GM19467 (cell line): ENCODE measurements at regions not wholly inside any gene's neighbourhood (a gene's known extent, or its start where the extent isn't known, plus 50 kb on each side); places are given as distances from the start of the nearest gene placed in this dataset.

Source experiments
- ATAC-seq: cut with Tn5 transposase; IDR thresholded peaks from one replicate; pipeline ENCODE4 v1.9.1; 2021; ENCODE audit warnings: mild to moderate bottlenecking, moderate library complexity; ENCODE audit not compliant: unreplicated experiment

- ATAC-seq: no peak
These were observed 179.3 kb downstream of the KATNAL1 start for GRCh38 chr13:30128095-30128494.

DNA sequence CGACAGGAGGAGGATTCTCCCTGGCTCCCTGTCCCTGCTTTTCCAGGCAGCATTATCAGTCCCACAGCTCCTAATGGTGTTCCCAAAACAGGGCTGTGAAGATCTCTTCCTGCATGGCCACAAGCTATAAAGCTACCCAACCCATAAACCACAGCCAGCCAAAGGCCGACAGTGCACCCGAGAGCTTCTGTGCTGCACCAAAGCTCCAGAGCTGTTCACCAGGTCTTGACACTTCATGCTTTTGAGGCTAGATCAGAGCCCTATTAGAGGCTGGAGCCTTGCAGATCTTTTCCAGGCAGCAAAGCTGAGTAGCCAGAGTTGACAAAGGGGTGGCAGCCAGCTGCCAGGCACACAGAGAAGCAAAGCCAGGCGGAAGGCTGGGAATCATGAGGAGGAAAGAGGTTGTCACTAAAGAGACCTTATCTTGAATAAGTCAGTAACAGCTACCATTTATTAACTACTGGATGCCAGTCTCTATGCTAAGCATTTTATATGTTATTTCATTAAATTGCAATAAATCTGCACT is 180.4 kb downstream of the KATNAL1 start:
- no peak for ATAC-seq

DNA sequence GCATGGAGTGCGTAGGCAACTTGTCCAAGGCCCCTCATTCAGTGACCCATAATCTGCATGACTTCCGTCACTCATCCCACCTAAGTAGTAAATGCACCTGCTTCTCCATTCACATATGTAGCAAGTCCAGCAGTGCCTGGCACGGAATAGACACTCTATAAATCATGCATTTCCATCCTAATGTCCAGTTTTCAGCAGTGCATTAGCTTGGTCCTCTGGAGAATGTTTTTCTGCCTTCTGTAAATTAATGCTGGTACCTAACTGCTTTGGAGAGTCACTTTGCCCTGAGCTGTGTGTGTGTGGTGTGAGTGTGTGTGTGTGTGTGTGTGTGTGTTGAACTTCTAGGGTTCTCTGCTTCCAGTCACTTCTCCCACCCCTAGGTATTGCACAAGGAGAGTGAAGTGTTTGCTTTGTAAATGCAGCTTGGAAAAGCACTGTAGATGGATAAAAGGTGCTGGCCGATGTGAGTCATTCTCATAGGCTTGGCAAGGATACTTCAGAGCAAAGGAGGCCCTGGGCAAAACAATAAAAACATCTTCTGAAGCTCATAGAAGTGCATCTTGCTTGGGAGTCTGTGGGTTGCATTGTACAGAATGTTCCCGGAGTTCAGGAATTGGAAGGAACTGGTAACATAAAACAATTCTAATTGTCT is 181.8 kb downstream of the KATNAL1 start:
- no peak for ATAC-seq

DNA sequence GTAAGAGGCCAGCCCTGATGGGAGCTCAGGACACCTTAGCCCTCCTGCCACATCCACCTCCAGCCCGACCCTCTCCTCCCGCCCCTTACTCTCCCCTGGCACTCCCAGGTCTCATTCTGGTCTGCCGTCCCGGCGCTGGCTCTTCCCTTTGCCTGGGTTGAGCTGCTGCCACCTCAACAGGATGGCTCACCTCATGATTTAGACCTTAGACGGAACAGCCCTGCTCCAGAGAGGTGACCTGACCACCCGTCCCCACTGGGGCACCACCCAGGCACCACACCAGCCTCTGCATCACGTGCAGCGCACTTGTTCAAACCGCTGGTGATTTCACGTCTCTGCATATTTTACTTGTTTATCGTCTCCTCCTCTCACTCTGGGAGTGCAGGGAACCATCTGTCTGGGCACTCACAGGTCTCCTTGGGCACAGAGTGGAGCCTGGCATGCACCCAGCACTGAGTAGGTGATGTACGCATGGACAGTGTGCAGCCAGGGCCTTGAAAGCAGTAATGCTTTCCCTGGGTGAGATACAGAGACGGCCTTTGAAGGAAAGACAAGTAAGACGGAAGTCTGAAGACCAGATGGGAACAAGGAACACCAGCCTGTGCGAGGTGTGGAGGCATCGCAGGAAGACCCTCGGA is 183.1 kb downstream of the KATNAL1 start:
- ATAC-seq: no peak

DNA sequence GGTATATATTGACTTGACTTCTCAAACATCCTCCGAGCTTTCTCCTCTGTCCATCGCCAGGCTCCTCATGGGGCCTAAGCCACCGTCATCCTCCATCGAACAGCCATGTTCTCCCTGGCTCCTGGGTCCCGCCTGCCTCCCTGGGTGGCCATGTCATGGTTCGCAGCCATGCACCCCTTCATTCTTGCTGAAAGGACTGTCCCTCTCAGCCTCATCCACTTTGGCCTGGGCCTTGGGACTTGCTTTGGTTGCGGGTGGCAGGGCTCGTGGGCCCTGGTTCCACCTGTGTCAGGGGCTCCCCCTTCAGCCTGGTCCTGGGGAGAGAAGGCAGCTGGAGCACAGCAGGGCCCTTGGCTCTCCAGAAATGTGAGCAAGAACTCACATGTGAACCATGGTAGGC is 183.8 kb downstream of the KATNAL1 start:
- no peak for ATAC-seq

DNA sequence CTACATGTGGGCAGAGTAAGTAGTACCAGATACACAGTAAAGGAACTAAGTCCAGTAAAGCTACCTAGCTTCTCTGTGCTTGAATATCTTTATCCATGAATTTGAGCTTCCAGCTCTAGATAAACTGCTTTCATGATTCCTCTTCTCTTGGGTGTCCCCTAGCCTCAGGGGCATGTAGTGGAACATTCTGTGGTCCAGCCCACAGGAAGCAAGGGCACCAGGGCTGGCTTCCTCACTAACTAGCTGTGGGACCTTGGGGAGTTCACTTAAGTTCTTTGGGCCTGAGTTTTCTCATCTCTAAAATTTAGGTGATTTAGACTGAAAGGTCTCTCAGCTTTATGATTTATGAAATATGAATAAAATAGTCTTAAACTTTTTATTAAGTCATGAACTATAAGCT is 185.7 kb downstream of the KATNAL1 start:
- ATAC-seq: no peak

DNA sequence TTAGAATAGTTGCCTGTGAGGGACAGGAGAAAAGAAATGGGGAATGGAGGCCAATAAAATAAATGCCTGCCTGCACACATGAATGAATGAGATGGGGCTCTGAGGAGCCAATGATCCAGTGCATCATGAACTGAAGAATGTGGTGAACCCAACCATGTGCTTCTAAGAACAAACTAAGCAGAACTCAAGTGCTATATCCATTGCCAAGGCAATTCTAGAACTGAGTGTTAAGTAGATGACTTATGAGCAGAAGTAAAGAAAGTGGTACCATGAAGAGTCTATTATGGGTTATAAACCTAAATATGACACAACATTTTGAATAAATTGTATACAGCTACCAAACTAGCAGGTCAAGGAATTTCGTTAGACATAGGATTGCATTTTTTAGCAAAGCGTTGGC is 186.1 kb downstream of the KATNAL1 start:
- ATAC-seq: no peak

DNA sequence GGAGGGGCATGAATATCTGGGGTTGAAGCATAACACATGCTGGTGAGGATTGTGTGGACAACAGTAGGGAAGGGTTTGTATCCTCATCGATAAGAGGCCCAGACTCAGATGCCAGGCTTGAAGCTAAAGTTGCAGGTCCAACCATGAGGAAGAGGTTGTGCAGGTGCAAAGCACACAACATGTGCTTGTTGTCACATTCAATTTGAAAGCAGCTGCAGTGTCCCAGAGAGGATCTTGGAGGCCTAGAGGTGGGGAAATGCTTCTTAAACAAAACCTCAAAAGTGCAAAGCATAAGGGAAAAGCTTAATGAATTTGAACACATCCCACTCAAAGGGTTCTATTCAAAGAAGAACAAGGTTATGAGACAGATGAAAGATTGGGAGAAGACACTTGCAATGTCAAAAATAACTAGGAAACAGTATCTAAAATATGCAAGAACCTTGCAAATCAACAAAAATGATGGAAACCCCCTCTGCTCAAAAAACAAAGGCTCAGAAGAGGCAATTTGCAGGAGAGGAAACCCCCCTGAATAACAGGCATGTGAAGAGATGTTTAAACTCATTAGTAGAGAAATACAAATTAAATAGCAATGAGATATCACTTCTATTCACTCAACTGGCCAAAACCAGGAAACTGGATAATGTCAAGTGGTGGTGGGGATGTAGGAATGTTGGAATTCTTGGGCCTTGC is 187.1 kb downstream of the KATNAL1 start:
- no peak for ATAC-seq

GRCh38 chr13:30119476-30119875 is 187.9 kb downstream of the KATNAL1 start:
- ATAC-seq: no peak

DNA sequence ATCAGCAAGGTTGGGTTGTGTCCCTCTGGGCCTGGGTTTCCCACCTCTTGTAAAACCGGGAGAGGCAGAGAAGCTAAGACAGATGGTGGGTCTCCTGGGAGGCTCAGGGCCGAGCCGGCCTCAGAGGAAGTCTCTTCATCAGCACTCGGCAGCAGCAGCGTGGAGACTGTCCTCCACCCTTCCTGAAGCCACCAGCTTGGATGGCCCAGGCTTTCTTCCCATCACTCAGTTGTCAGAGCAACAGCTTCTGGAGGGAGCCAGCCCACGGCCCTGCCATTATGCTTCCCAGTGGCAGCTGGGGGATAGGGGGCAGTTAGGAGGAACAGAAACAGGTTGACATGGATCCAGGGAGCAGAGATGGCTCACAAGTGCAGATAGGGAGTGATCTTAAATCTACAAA is 191.0 kb downstream of the KATNAL1 start:
- ATAC-seq: no peak

DNA sequence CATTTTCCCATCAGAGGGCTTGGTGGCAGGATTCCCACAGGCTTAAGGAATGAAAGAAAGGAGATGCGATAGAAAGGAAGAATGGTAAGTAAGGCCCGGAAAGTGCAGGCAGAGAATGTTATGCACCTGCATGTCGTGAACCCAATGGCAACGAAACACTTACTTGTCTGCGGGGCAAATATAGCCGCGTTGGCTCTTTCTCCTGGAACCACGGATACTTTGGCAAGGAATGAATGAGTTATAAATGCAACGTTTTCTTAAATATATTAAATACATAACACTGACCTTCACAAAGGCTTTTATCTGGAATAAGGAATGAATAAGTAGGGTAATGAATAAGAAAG is 192.1 kb downstream of the KATNAL1 start:
- ATAC-seq: no peak

GRCh38 chr13:30114571-30115256 is 192.6 kb downstream of the KATNAL1 start:
- peak; percentile 78 for ATAC-seq

GRCh38 chr13:30113983-30114570 is 193.3 kb downstream of the KATNAL1 start:
- no peak for ATAC-seq

GRCh38 chr13:30113551-30113950 is 193.8 kb downstream of the KATNAL1 start:
- ATAC-seq: no peak

GRCh38 chr13:30112602-30113435 is 194.5 kb downstream of the KATNAL1 start:
- no peak for ATAC-seq

DNA sequence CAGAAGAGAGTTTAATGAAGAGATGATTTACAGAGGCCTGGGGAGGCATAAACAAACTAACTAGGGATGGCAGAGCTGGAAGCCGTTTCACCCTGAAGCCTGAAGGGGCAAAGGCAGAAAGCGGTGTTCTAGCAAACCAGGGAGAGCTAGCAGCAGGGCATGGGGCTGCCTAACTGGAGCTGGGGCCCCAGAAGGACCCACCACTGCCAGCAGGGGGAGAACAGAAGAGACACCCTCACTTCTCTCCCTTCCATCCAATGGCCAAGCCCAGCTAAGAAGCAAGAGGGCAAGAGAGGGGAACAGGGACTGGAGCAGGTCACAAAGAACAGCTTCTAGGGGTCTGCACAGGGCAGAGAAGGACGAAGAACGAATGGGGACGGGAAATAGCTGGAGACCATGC is 195.5 kb downstream of the KATNAL1 start:
- ATAC-seq: no peak

DNA sequence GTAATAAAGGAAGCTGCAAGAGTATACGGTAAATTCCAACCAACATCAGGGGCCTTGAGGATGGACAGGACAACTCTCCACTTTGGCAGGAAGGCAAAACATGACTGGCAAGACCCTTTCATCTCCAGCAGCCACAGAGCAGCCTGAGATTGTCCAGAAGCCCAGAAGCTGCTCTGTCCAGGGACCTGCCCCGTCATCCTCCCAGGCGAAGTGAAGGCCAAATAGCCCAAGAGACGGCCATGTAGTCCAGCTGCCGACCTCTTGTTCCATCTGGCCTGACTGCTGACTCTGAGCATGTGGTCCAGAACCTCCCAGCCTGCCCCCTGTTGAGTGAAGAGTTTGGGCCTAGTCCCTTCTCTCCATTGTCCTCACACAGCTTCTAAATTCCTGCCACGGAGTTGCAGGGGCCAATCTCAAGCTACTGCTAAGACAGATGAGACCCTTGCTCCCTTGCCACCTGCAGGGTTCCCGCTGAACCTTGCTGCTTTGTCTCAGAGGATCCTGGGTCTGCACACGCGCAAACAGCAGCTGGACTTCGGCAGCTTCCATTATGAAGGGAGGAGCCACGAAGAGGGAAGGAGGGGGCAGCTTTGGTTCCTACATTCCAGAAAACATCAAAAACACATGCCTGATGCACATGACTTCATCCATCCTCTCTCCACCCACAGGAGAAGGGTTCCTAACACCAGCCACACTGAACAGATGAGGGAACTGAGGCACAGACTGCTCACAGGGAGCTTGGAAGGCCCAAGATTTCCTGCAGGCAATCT is 196.9 kb downstream of the KATNAL1 start:
- ATAC-seq: no peak

DNA sequence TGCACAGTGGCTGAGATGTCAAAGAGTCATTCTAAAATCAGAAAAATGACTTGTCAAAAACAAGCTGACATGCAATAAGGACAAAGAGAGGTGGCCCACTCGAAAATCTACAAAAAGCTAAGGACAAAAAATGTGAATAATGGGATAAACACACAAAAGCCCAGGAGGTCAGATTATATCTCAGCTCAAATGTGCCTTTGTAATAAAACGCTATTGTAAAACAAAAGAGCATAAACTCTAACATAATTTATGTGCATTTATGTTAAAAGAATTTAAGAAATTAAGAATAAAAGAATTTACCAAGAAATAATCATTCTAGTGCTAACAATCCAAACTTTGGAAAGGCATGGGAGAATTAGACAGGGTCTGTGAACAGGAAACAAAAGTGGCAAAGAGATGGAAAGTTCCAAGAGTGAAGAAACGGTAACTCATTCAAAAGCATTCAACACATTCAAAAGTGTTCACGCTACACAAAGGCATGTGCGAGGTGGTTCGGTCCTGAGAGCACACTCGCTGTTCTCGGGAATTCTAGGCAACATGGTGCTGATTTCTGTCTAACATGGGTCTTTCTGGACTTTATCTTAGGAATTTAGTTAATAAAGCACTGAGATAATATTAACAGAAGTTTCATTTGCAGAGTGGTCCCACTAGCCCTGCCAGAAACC is 197.7 kb downstream of the KATNAL1 start:
- ATAC-seq: no peak

- ATAC-seq: no peak
These were observed 198.5 kb downstream of the KATNAL1 start for GRCh38 chr13:30108913-30109237.
